ENCODE measurements at regions not wholly inside any gene's neighbourhood (a gene's known extent, or its start where the extent isn't known, plus 50 kb on each side); places are given as distances from the start of the nearest gene placed in this dataset.

GRCh38 chr9:27659571-27659970 lies 86.3 kb upstream of the C9orf72 start:
- TF ChIP-seq HHEX (CRISPR knock-in tag; IDR thresholded peaks at IDR 0.05) (no peak), IRF2 (CRISPR knock-in tag; IDR thresholded peaks at IDR 0.05) (no peak), CTCF (CRISPR knock-in tag; IDR thresholded peaks at IDR 0.05) (no peak), KLF6 (CRISPR knock-in tag; IDR thresholded peaks at IDR 0.05) (no peak), PHF8 (CRISPR knock-in tag; IDR thresholded peaks at IDR 0.05) (no peak)
